Astrocyte of the spinal cord (primary cell): ENCODE measurements at regions not wholly inside any gene's neighbourhood (a gene's known extent, or its start where the extent isn't known, plus 50 kb on each side); places are given as distances from the start of the nearest gene placed in this dataset.
A peak's percentile ranks its signal among the peaks of the same experiment; 100 is the strongest.

Experiments used
- DNase-seq: peaks from one replicate; pipeline ENCODE4 v3.0.0; 2011; ENCODE audit warnings: low read depth, low spot score
- H3K4me3 ChIP-seq: 2 replicates; pipeline ENCODE4 v1.5.1; 2011; ENCODE audit warnings: low read depth, mild to moderate bottlenecking, low read length, moderate library complexity
- in situ Hi-C: cut with HindIII; loops from 2 replicates; pipeline ENCODE4 v1.10.0; 2017; ENCODE audit warnings: low sequenced_read_pairs
- TF ChIP-seq, protein P1 (sequence below): IDR thresholded peaks from 2 replicates; pipeline ENCODE4 v1.5.1; 2012; ENCODE audit warnings: low read depth, mild to moderate bottlenecking, low read length, inconsistent platforms

DNA sequence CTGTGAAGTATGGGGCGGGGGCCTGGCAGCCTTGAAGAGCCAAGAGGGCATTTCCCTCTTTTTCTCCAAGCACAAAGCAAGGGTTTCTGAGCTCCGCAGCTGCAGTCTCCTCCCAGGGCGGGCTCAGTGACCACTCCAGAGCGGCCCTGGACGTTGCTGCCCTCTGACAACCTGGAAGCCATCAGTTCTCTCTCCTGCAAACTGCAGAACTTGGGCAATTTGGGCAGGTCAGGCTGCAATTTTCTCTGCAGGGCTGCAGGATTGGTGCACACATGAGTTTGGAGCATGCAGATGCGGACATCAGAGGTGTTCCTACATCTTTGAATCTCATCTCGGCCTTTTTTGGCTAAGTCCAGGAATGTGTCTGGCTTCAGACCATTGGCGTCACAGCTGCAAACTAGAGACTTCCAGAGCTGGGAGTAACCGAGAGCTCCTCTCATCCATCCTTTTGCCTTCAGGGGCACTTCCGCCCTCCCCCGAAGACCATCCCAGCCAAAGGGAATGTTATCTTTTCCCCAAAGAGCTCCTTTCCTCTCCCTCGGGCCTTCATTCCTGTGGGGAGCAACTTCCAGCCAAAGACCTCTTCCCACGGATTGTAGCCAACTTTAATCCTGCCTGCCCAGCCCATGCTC is 139.6 kb upstream of the WNT4 start:
- DNase-seq: no peak
- in situ Hi-C loops: no loop called here
- H3K4me3 ChIP-seq: no peak overlapping the region
- TF ChIP-seq, protein P1, sequence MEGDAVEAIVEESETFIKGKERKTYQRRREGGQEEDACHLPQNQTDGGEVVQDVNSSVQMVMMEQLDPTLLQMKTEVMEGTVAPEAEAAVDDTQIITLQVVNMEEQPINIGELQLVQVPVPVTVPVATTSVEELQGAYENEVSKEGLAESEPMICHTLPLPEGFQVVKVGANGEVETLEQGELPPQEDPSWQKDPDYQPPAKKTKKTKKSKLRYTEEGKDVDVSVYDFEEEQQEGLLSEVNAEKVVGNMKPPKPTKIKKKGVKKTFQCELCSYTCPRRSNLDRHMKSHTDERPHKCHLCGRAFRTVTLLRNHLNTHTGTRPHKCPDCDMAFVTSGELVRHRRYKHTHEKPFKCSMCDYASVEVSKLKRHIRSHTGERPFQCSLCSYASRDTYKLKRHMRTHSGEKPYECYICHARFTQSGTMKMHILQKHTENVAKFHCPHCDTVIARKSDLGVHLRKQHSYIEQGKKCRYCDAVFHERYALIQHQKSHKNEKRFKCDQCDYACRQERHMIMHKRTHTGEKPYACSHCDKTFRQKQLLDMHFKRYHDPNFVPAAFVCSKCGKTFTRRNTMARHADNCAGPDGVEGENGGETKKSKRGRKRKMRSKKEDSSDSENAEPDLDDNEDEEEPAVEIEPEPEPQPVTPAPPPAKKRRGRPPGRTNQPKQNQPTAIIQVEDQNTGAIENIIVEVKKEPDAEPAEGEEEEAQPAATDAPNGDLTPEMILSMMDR: no peak

DNA sequence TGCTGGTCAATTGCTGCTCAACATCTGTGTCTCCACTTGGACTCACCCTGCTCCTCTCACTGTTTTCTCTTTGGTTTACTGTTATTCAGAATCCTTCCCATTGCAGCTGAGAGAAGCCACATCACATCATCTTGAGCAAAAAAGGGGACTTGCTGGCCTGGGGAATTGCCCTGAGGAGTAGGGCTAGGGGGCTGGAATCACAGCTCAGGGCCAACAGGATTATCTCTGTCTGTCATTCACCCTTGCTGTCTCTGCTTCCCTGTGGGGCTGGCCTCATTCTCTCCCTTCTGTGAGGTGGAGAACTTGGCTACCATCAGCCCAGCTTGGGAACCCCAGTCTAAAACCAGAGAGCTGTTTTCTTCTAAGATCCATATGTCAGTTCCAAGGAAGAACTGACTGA is 140.7 kb upstream of the WNT4 start:
- H3K4me3 ChIP-seq: no peak overlapping the region
- TF ChIP-seq, protein P1: no peak
- DNase-seq: no peak
- in situ Hi-C loops: no loop called here

DNA sequence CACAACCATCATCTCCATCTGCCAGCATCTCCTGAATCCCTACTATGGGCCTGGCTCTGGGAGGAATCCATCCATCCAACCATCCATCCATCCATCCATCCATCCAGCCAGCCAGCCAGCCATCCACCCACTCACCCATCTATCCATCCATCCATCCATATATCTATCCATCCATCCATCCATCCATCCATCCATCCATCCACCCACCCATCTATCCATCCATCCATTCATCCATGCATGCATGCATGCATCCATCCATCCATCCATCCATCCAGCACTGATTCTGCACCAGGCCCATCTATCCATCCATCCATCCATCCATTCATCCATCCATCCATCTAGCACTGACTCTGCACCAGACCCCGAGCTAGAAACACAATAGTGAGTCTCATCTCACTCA is 141.3 kb upstream of the WNT4 start:
- TF ChIP-seq, protein P1: no peak
- in situ Hi-C loops: no loop called here
- no peak for DNase-seq

DNA sequence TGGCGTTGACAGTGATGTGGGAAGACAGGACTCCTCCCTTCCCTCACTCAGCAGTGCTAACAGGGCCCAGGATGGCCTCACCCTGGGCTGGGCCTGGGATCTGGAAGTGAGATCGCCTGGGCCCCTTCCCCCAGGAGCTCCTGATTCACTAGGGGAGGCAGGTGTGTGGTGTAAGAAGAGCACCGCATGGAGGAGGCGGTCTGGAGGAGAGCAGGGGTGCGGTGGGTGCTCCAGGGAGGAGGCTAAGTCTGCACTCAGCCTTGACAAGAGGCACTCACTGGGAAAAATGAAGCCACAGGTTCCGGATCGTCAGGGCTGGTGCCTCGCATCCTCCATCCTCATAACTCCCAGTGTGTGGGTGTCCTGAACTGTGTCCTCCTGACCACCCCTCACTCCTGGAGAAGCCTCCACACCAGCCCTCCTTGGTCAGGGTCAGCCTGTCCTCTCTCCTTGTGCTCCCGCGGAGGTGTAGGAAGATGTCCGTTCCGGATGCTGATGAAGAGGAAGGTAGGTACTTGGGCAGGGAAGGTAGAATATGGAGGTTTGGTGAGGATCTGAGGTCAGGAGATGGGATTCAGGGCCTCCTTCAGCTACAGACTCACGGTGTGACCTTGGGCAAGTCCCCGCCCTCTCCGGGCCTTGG is 142.1 kb upstream of the WNT4 start:
- no peak overlapping the region for H3K4me3 ChIP-seq
- no peak for DNase-seq
- in situ Hi-C loops: no loop called here
- TF ChIP-seq, protein P1: no peak

More for the DNA sequence above, 141.3 kb upstream of the WNT4 start:
- no peak overlapping the region for H3K4me3 ChIP-seq

DNA sequence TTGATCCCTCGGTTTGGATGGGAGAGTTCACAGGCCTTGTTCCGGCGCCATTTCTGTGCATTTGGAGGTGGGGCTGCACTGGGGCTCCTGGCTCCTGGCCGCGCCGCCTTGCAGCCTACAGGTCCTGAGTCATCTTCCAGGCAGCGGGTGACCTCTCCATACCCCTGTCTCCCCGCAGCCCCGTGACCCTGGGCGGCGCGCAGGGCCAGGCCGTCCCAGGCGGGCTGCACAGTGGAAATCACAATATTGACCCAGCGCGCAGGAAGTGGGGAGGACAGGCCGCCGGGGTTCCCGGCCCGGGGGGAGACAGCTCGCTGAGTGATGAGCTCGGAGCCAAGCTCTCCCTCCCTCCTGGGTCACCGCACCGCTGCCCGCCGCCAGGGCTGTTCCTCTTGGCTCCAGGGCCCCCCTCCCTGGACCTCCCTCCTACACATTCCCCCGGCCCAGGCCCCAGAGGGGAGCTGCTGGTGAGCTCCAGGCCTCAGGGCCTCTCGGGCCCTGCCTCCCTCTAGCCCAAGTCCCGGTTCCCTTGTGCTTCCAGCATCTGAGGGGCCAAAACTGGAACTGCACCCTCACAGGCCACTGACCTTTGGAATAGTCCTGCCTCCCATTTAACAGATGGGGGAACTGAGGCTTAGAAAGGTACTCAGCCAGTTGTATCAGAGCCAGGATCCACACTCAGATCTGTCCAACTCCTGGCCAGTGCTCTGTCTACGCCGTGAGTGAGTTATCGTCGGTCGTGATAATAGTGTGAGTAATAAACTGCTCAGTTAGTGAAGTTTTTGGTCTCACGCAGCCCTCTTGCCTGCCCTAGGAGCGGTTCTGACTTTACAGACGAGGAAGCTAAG is 142.9 kb upstream of the WNT4 start:
- DNase-seq: peak; percentile 32
- H3K4me3 ChIP-seq: no peak overlapping the region
- TF ChIP-seq, protein P1: no peak
- in situ Hi-C loops: no loop called here

DNA sequence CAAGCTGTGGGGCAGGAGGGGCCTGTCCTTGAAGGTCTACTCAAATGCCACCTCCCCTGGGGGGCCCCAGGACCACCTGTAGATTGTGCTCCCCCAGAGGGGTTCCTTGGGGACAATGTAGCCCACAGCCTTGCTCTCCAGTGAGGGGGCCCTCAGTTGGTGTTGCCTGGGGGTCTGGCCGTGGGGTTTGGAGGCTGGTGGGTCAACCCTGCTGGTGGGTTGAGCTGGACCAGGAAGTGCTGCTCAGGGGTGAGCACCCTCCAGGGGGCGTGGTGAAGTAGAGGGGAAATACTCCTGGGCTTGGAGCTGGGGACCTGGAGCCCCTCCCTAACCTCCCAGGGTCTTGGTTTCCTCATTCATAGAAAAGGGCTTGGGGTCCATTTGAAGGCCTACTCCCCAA is 143.6 kb upstream of the WNT4 start:
- in situ Hi-C loops: no loop called here

More for the DNA sequence above, 143.6 kb upstream of the WNT4 start:
- no peak overlapping the region for H3K4me3 ChIP-seq
- no peak for DNase-seq
- TF ChIP-seq, protein P1: no peak
